GOT3 (cell line): ENCODE measurements at regions not wholly inside any gene's neighbourhood (a gene's known extent, or its start where the extent isn't known, plus 50 kb on each side); places are given as distances from the start of the nearest gene placed in this dataset.
"Not testable (repeated sequence)": the region's sequence is repeated elsewhere in the genome, so short reads cannot be mapped to it uniquely, and the experiment has no call there.

Source experiments
- DNase-seq: peaks from one replicate; lab custom pipeline; 2025; ENCODE audit warnings: mixed read lengths; lab: John Stamatoyannopoulos, UW

GRCh38 chrX:150238632-150239382, 124.3 kb upstream of the MAMLD1 start:
- no peak for DNase-seq

- no peak for DNase-seq
Observed at GRCh38 chrX:150239946-150240642, 123.0 kb upstream of the MAMLD1 start.

GRCh38 chrX:150240643-150240970, 122.5 kb upstream of the MAMLD1 start:
- no peak for DNase-seq

- no peak for DNase-seq
Observed at GRCh38 chrX:150253959-150254620, 109.0 kb upstream of the MAMLD1 start.

- no peak for DNase-seq
Observed at GRCh38 chrX:150254909-150255308, 108.2 kb upstream of the MAMLD1 start.

DNA sequence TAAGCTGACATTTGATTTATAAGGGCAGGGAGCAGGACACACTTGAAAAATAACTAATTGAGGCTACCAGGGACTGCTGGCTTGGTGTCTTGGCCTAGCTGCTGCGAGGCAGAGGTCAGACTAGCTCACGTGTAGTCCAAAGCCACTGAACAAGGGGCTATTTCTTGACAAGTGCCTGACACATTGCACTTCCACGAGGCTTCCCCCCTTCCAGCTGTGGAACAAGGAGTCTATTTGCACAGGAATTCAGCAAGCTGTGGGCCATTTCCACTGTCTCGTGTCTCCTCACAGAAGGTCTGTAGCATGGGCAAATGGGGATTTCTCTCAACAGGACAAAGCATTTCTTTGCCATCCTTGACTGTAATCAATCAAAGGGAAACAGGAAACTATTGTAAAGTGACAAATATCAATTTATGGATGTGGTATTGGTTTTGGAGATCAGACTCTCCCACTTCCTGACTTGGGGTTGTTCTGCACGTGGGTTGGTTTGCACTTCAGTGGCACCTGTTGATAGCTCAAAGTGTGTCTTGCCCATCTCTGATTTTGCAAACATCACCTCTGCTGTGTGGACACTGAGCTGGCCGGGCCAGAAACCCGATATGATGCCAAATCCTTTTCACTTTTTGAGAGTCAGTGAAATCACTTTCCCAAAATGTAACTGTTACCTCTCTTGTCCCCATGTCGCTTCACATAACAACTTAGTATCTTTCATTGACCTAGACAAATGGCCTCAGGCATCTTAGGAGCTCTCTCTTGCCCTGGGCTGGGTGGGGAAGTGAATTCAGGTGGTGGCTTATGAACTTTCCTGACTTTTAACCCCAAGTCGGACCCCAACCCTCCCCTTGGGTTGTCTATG, 107.4 kb upstream of the MAMLD1 start:
- no peak for DNase-seq

- no peak for DNase-seq
Observed at GRCh38 chrX:150256297-150256650, 106.8 kb upstream of the MAMLD1 start.

DNA sequence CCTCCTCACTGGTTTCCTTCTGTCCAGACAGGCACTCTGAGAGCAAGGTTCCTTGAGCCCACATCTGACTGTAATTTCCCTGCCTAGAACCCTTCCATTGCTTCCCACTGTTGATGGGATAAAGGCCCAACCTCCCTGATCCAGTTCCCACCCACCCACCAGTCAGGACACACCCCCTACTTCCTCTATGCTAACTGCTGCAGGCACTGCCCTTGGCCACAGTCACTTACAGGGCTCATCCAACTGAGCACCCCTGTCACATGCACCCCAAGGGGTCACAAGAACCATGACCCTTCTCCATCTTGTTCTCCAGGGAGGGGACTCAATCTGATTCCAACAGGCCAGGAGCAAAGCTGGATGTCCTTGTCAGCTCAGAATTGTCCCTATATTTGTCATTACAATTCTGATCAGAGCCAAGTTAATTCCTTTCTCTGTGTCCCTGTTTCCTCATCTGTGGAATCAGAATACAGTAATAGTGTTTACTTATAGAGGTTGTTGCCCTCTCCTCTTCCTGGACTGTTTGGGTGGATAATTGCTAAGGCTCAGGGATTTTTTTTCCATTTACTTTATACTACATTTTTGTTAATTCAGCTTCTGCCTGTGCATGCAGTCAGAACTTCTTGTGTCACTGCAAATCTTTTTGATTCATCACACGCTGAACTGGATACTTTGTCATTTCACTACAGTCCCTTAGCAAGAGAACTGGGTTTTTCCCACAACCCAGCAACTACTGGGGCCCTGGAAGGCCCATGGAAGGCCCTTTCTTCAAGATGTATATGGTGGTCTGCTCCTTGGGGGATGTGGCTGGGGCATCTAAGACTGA, 105.6 kb upstream of the MAMLD1 start:
- no peak for DNase-seq

DNA sequence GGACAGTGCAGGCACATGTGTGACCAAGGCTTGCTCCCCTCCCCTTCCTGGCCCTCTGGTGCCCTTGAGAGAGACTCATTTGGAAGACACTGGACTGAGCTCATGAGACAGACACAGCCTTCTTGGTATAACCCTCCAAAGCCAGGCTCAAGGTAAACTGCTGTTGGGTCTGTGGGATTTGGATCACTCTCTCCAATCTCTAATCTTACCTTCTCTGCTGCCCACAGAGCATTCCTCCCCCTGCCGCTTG, 105.0 kb upstream of the MAMLD1 start:
- DNase-seq = no peak

DNA sequence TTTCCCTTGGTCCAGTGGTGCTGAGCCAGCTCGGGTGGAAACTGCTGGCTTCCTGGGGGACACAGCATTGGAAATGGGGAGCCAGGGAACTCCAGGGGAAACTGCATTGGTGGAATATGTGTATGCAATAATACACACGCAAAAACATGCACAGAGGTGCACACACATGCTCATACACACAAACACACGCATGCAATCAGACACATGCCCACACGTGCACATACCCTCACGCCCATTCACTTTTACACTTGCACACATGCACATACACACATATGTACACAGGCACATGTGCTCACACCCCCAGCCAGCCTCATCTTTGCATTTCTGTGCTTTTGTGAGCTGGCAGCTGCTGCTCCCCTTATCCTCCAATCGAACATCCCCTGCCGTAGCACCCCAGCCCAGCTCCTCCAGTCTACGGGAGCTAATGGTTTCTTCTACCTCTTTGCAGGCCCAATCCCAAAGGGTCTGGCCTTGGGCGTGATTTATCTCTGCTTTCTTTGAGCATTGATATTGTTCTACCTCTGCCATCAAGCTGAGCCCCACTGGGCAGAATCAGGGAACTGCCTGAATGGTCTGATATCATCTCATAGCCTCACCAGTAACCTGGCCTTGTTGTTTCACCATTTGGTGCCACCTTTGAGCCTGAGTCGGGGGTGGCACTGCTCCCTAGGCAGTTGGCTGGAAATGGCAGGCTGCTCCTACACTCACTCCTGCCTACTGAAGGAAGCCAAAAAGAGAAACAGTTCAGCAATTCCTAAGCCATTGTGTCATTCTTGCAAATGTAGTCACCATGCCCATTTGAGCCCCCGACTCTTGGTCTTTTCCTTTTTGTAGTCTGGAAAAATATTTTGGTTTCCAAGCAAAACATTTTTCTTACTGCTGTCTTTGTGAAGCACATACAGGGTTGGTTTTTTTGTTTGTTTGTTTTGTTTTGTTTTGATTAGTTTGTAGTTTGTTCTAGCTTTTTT, 104.4 kb upstream of the MAMLD1 start:
- DNase-seq = no peak

DNA sequence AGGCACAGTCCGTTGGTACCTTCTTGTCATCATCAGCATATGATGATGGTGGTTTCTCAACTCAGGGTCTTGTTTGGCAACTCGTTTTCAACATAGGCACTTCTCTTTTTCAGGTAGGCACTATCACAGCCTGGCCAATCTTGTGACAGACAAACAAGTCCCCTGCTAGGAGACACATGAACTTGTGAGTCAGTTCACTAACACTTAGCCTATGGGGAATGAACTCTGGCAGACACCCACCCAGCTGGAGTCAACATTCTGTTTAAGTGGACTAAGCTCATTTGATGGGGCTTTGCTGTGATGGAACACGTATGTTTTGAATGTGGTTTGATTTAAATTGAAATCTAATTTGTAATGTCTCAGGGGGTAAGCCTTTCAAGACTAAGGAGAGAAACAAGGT, 100.7 kb upstream of the MAMLD1 start:
- no peak for DNase-seq

DNA sequence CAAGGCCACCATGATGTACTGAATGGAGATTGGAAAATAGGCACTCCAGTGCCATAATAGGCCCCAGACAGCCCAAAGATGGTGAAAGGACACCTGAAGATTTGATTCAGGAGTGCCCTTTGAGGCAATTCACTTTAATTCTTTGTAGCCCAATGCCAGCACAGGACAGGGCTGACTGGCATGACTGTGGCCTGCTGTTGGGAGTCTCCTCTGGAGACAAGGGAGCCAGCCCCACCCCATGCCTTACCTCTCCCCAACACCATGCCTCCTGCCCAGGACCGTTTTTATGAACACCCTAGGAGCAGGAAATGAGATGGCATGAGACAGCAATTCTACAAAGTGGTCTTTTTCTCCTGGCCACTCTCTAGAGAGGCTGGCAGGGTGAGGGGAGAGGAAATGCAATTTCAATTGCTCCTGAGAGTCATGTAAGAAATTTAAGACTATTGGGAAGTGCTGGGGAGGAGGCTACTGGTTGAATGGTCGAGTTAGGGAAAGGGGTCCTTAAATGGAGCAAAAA, 94.2 kb upstream of the MAMLD1 start:
- no peak for DNase-seq

- DNase-seq = no peak
Observed at GRCh38 chrX:150269605-150270254, 93.4 kb upstream of the MAMLD1 start.

GRCh38 chrX:150270622-150271021, 92.5 kb upstream of the MAMLD1 start:
- DNase-seq = no peak

GRCh38 chrX:150273575-150274294, 89.4 kb upstream of the MAMLD1 start:
- DNase-seq = not testable (repeated sequence)

DNA sequence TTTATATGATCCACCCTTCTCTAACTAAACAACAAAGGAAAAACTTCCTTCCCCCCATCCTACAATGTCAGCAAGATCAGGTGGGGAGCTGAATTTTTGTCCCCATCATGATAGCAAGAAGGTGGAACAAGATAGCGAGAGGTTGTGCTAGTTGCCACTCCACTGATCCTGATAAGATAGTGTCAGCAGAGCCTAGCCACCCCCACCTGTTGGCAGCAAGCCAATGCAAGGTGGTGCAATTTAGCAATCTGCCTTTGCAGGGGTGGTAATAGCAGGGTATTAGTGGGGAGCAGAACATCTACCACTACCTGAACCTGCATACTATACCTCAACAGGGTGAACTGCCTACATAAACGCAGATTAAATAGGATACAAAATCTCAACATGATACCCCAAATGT, 80.2 kb upstream of the MAMLD1 start:
- no peak for DNase-seq

DNA sequence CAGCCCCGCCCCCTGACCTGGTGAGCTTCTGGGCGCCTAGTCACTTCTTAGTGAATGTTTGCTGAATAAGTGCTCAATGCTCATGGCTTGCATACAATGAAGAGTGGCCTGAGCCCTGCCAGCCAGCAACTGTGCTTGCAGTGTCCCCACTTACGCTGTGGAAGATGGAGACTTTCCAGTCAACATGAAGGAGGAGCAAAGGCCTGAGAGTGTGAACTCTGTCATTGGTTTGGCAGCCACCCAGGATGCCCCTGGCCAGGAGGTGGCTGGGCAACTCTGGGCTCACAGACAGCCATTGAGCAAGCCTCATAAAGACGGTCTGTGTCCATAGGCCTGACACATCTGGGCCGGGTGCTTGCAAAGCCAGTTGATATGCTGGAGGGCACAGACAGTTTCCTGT, 72.1 kb upstream of the MAMLD1 start:
- DNase-seq = no peak

DNA sequence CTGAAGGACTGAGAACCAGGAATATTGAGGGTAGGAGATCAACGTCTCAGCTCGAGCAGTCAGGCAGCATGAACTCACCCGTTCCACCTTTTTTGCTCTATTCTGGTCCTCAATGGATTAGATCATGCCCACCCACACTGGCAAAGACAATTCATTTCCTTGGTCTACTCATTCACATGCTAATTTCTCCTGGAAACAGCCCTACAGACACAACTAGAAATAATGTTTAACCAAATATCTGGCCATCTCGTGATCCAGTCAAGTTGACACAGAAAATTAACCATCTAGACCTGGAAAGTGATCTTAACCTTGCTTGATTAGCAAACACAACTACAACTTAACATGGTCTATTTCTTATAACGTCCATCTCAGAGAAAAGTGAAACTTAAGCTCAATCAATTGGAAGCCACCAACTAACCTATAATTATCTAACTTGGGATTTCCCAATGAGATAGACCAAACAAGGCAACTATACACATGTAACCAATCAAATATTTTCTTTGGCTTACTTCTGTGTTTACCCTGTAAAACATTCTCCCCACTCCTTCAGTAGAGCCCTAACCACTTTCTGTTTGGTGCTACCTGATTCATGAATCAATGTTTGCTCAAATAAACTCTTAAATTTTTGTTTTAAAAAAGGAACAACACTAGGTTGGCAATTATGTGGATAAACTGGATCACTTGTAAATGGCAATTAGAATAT, 69.7 kb upstream of the MAMLD1 start:
- DNase-seq = no peak
